SJCRH30 (cell line): ENCODE measurements at regions not wholly inside any gene's neighbourhood (a gene's known extent, or its start where the extent isn't known, plus 50 kb on each side); places are given as distances from the start of the nearest gene placed in this dataset.

ENCODE experiments used
- DNase-seq, 2 experiments: peaks; one replicate each; pipeline ENCODE4 v3.0.0-alpha.2; 2015 to 2020
- H3K27ac ChIP-seq: fragments of 250-450 bp; sonication (Bioruptor Pico); 2 replicates; pipeline ENCODE4 v1.5.1; 2020; ENCODE audit warnings: mild to moderate bottlenecking, moderate library complexity
- H3K27me3 ChIP-seq: fragments of 250-450 bp; sonication (Bioruptor Pico); 2 replicates; pipeline ENCODE4 v1.5.1; 2020; ENCODE audit warnings: mild to moderate bottlenecking, moderate library complexity
- H3K36me3 ChIP-seq: fragments of 250-450 bp; sonication (Bioruptor Pico); 2 replicates; pipeline ENCODE4 v1.5.1; 2020; ENCODE audit warnings: mild to moderate bottlenecking, moderate library complexity
- H3K4me1 ChIP-seq: fragments of 250-450 bp; sonication (Bioruptor Pico); 2 replicates; pipeline ENCODE4 v1.5.1; 2020; ENCODE audit warnings: mild to moderate bottlenecking, moderate library complexity
- H3K4me3 ChIP-seq: fragments of 250-450 bp; sonication (Bioruptor Pico); 2 replicates; pipeline ENCODE4 v1.5.1; 2020; ENCODE audit warnings: mild to moderate bottlenecking, moderate library complexity
- H3K9me3 ChIP-seq: fragments of 250-450 bp; sonication (Bioruptor Pico); replicated peaks from 2 replicates; pipeline ENCODE4 v1.5.1; 2020; ENCODE audit warnings: mild to moderate bottlenecking, moderate library complexity

- DNase-seq = no peak
- H3K27ac ChIP-seq = no peak overlapping the region
- H3K9me3 ChIP-seq = no peaks in the 10 kb centered on the region
- peaks cover 12% of the 10 kb centered on the region for H3K4me1 ChIP-seq
- H3K27me3 ChIP-seq = no peaks in the 10 kb centered on the region
- H3K36me3 ChIP-seq = no peaks in the 10 kb centered on the region
- H3K4me3 ChIP-seq = no peak overlapping the region
These were observed 385.4 kb downstream of the ZIC1 start for GRCh38 chr3:147794596-147794995.

- H3K27me3 ChIP-seq = no peaks in the 10 kb centered on the region
- no peaks in the 10 kb centered on the region for H3K36me3 ChIP-seq
- H3K4me1 ChIP-seq = peaks cover 12% of the 10 kb centered on the region
- H3K27ac ChIP-seq = no peak overlapping the region
- DNase-seq = no peak
- H3K4me3 ChIP-seq = no peak overlapping the region
- H3K9me3 ChIP-seq = no peaks in the 10 kb centered on the region
These were observed 386.3 kb downstream of the ZIC1 start for GRCh38 chr3:147795418-147795817.

- H3K9me3 ChIP-seq = no peaks in the 10 kb centered on the region
- H3K4me3 ChIP-seq = no peak overlapping the region
- H3K27ac ChIP-seq = no peak overlapping the region
- H3K36me3 ChIP-seq = no peaks in the 10 kb centered on the region
- DNase-seq = peak; percentile 10 to 70
- no peaks in the 10 kb centered on the region for H3K27me3 ChIP-seq
- peaks cover 12% of the 10 kb centered on the region for H3K4me1 ChIP-seq
These were observed 387.9 kb downstream of the ZIC1 start for GRCh38 chr3:147797095-147797494.

GRCh38 chr3:147799601-147800000 lies 390.4 kb downstream of the ZIC1 start:
- Histone ChIP-seq H3K4me3 (no peak overlapping the region), H3K9me3 (no peaks in the 10 kb centered on the region), H3K36me3 (no peaks in the 10 kb centered on the region), H3K27me3 (no peaks in the 10 kb centered on the region), H3K27ac (no peak overlapping the region), H3K4me1 (peaks cover 12% of the 10 kb centered on the region)
- no peak for DNase-seq

- Histone ChIP-seq H3K4me1 (no peaks in the 10 kb centered on the region), H3K4me3 (no peak overlapping the region), H3K27me3 (no peaks in the 10 kb centered on the region), H3K9me3 (no peaks in the 10 kb centered on the region), H3K27ac (no peak overlapping the region), H3K36me3 (no peaks in the 10 kb centered on the region)
- no peak for DNase-seq
These were observed 398.6 kb downstream of the ZIC1 start for GRCh38 chr3:147807776-147808175.

GRCh38 chr3:147809206-147809605 lies 400.0 kb downstream of the ZIC1 start:
- H3K4me1 ChIP-seq = no peaks in the 10 kb centered on the region; the same call in 1 of the 2 replicates
- H3K9me3 ChIP-seq = no peaks in the 10 kb centered on the region
- H3K36me3 ChIP-seq = no peaks in the 10 kb centered on the region
- DNase-seq = no peak
- no peak overlapping the region for H3K4me3 ChIP-seq
- H3K27ac ChIP-seq = no peak overlapping the region
- H3K27me3 ChIP-seq = no peaks in the 10 kb centered on the region

- Histone ChIP-seq H3K27ac (no peak overlapping the region), H3K36me3 (no peaks in the 10 kb centered on the region), H3K9me3 (no peaks in the 10 kb centered on the region), H3K27me3 (no peaks in the 10 kb centered on the region), H3K4me3 (no peak overlapping the region), H3K4me1 (no peaks in the 10 kb centered on the region; the same call in 1 of the 2 replicates)
- DNase-seq = no peak
These were observed 403.2 kb downstream of the ZIC1 start for GRCh38 chr3:147812186-147812911.

- no peak overlapping the region for H3K4me3 ChIP-seq
- H3K36me3 ChIP-seq = no peaks in the 10 kb centered on the region
- no peaks in the 10 kb centered on the region for H3K9me3 ChIP-seq
- no peaks in the 10 kb centered on the region for H3K27me3 ChIP-seq
- no peak overlapping the region for H3K27ac ChIP-seq
- peak; percentile 17 to 31 for DNase-seq
- no peaks in the 10 kb centered on the region; the same call in 1 of the 2 replicates for H3K4me1 ChIP-seq
These were observed 404.1 kb downstream of the ZIC1 start for GRCh38 chr3:147813256-147813655.

GRCh38 chr3:147816752-147817151 lies 407.6 kb downstream of the ZIC1 start:
- Histone ChIP-seq H3K9me3 (no peaks in the 10 kb centered on the region), H3K27me3 (no peaks in the 10 kb centered on the region), H3K4me3 (no peak overlapping the region), H3K36me3 (no peaks in the 10 kb centered on the region), H3K4me1 (no peaks in the 10 kb centered on the region; the same call in 1 of the 2 replicates), H3K27ac (no peak overlapping the region)
- DNase-seq = peak in 1 of 2 experiments; percentile 12

- no peaks in the 10 kb centered on the region for H3K4me1 ChIP-seq
These were observed 423.4 kb downstream of the ZIC1 start for GRCh38 chr3:147832611-147833010.

GRCh38 chr3:147836330-147836729 lies 427.2 kb downstream of the ZIC1 start:
- Histone ChIP-seq H3K4me3 (no peak overlapping the region), H3K9me3 (no peaks in the 10 kb centered on the region), H3K4me1 (no peaks in the 10 kb centered on the region), H3K27me3 (no peaks in the 10 kb centered on the region), H3K36me3 (no peaks in the 10 kb centered on the region), H3K27ac (no peak overlapping the region)
- no peak for DNase-seq

More at GRCh38 chr3:147832611-147833010, 423.4 kb downstream of the ZIC1 start:
- Histone ChIP-seq H3K4me3 (no peak overlapping the region), H3K9me3 (no peaks in the 10 kb centered on the region), H3K36me3 (no peaks in the 10 kb centered on the region), H3K27me3 (no peaks in the 10 kb centered on the region), H3K27ac (no peak overlapping the region)
- DNase-seq = no peak

GRCh38 chr3:147838652-147839051 lies 429.5 kb downstream of the ZIC1 start:
- Histone ChIP-seq H3K4me3 (no peak overlapping the region), H3K9me3 (no peaks in the 10 kb centered on the region), H3K36me3 (no peaks in the 10 kb centered on the region), H3K27me3 (no peaks in the 10 kb centered on the region), H3K4me1 (no peaks in the 10 kb centered on the region), H3K27ac (no peak overlapping the region)
- DNase-seq = peak in 1 of 2 experiments; percentile 5

- H3K4me1 ChIP-seq = no peaks in the 10 kb centered on the region
- no peak overlapping the region for H3K4me3 ChIP-seq
- H3K27me3 ChIP-seq = no peaks in the 10 kb centered on the region
- no peaks in the 10 kb centered on the region for H3K36me3 ChIP-seq
- DNase-seq = no peak
- H3K9me3 ChIP-seq = no peaks in the 10 kb centered on the region
- no peak overlapping the region for H3K27ac ChIP-seq
These were observed 434.2 kb downstream of the ZIC1 start for GRCh38 chr3:147843331-147843730.

- H3K27ac ChIP-seq = no peak overlapping the region
- no peaks in the 10 kb centered on the region for H3K36me3 ChIP-seq
- no peaks in the 10 kb centered on the region for H3K9me3 ChIP-seq
- H3K4me3 ChIP-seq = no peak overlapping the region
- no peaks in the 10 kb centered on the region for H3K27me3 ChIP-seq
- no peaks in the 10 kb centered on the region for H3K4me1 ChIP-seq
- DNase-seq = no peak
These were observed 437.1 kb downstream of the ZIC1 start for GRCh38 chr3:147846293-147846692.

GRCh38 chr3:147846854-147847478 lies 437.8 kb downstream of the ZIC1 start:
- Histone ChIP-seq H3K4me3 (no peak overlapping the region), H3K9me3 (no peaks in the 10 kb centered on the region), H3K27me3 (no peaks in the 10 kb centered on the region), H3K4me1 (no peaks in the 10 kb centered on the region), H3K27ac (no peak overlapping the region), H3K36me3 (no peaks in the 10 kb centered on the region)
- DNase-seq = no peak

- Histone ChIP-seq H3K36me3 (no peaks in the 10 kb centered on the region), H3K4me3 (no peak overlapping the region), H3K27me3 (no peaks in the 10 kb centered on the region), H3K4me1 (no peaks in the 10 kb centered on the region), H3K27ac (no peak overlapping the region), H3K9me3 (no peaks in the 10 kb centered on the region)
- no peak for DNase-seq
These were observed 441.9 kb downstream of the ZIC1 start for GRCh38 chr3:147851062-147851461.
